AG04450 (cell line): ENCODE measurements at regions not wholly inside any gene's neighbourhood (a gene's known extent, or its start where the extent isn't known, plus 50 kb on each side); places are given as distances from the start of the nearest gene placed in this dataset.

Experiments used
- CTCF ChIA-PET: fragments of 300-600, 350-600 bp; formaldehyde crosslinking; extraction: SDS; loops from one replicate; lab custom pipeline; 2022; ENCODE audit warnings: antibody characterized with exemption, inconsistent platforms; lab: Charles Lee
- POLR2A ChIA-PET: fragments of 350-600 bp; formaldehyde crosslinking; extraction: SDS; loops from one replicate; lab custom pipeline; 2021; ENCODE audit warnings: antibody characterized with exemption, inconsistent platforms; lab: Yijun Ruan, JAX
- DNase-seq: peaks from one replicate; pipeline ENCODE4 v3.0.0-alpha.2; 2011; ENCODE audit warnings: low read depth, low spot score
- H3K27ac ChIP-seq: one replicate; pipeline ENCODE4 v1.5.1; 2012; ENCODE audit warnings: low read depth, low read length, control low read depth
- H3K27me3 ChIP-seq: one replicate; pipeline ENCODE4 v1.6.0; 2012; ENCODE audit warnings: low read length; ENCODE audit not compliant: control insufficient read depth, insufficient read depth
- H3K4me3 ChIP-seq: 2 replicates; pipeline ENCODE4 v1.5.1; 2011; ENCODE audit warnings: mild to moderate bottlenecking, low read depth, low read length, control low read depth
- H3K9me3 ChIP-seq: 2 replicates; pipeline ENCODE4 v1.5.1; 2012; ENCODE audit warnings: low read length; ENCODE audit not compliant: control insufficient read depth, insufficient read depth
- TF ChIP-seq, protein P1 (sequence below): IDR thresholded peaks from 2 replicates; pipeline ENCODE4 v1.5.1; 2011; ENCODE audit warnings: low read depth, low read length, control low read depth, inconsistent platforms

DNA sequence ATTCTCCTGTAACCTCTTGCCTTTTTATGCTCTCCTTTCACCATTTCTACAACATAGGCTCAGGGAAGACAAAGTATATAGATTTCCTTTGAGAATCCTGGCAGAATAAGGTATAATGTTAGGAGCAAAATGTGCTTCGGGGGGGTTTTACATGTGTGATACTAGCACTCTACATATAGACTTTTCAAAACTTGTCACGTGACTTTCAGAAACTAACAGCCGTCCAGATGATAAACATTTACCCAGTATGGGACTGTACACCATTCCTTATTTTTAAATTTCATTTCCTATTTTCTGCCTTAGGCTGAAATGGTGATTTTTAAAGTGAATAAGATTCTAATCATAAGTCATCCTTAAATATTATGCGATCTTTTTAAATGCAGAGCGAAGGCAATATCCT is 420.4 kb upstream of the PITX2 start:
- no peaks in the 10 kb centered on the region for H3K27me3 ChIP-seq
- H3K27ac ChIP-seq = no peak overlapping the region
- no peak for DNase-seq
- no peak overlapping the region for H3K4me3 ChIP-seq
- TF ChIP-seq, protein P1, sequence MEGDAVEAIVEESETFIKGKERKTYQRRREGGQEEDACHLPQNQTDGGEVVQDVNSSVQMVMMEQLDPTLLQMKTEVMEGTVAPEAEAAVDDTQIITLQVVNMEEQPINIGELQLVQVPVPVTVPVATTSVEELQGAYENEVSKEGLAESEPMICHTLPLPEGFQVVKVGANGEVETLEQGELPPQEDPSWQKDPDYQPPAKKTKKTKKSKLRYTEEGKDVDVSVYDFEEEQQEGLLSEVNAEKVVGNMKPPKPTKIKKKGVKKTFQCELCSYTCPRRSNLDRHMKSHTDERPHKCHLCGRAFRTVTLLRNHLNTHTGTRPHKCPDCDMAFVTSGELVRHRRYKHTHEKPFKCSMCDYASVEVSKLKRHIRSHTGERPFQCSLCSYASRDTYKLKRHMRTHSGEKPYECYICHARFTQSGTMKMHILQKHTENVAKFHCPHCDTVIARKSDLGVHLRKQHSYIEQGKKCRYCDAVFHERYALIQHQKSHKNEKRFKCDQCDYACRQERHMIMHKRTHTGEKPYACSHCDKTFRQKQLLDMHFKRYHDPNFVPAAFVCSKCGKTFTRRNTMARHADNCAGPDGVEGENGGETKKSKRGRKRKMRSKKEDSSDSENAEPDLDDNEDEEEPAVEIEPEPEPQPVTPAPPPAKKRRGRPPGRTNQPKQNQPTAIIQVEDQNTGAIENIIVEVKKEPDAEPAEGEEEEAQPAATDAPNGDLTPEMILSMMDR = no peak
- CTCF ChIA-PET = no interaction called here
- POLR2A ChIA-PET = no interaction called here
- H3K9me3 ChIP-seq = no peaks in the 10 kb centered on the region

DNA sequence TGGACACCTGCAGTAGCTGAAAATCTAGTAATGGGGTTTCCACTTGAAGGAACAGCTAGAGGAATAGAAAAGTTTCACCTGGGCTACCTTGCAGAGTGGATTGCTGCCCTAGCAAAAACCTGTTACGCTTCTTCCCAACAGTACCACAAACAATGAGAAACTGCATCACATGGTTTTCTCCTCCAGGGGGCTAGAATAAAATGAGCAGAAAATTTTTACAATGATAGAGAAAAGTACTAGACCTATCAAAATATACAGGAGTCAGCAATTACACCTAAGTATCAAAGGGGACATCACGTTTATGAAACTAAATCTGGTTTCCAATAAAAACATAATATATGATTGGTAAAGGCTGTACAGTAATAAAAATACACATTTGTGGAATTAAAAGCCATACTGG is 423.1 kb upstream of the PITX2 start:
- ChIA-PET POLR2A (no interaction called here), CTCF (no interaction called here)
- no peak overlapping the region for H3K4me3 ChIP-seq
- no peak overlapping the region for H3K27ac ChIP-seq
- TF ChIP-seq, protein P1 = no peak
- no peaks in the 10 kb centered on the region for H3K9me3 ChIP-seq
- DNase-seq = no peak
- H3K27me3 ChIP-seq = no peaks in the 10 kb centered on the region

DNA sequence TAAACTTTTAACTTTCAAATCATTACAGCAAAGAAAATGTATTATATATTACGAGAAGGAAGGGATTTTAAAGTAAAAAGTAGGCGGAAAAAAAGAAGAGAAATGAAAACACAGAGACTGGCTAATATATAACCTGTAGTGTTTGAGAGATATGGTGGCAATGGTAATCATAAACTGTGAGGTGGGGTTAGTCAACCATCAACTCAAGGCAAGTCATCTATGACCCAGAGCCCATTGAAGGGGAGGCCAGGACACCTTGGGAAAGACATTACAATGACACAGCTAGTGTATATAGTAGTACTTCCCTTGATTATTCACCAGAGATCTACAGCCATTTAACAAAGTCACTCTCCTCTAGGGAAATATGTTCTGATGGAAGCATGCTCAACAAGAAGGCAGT is 423.9 kb upstream of the PITX2 start:
- no peak overlapping the region for H3K27ac ChIP-seq
- CTCF ChIA-PET = no interaction called here
- POLR2A ChIA-PET = no interaction called here
- TF ChIP-seq, protein P1 = no peak
- no peaks in the 10 kb centered on the region for H3K27me3 ChIP-seq
- no peak overlapping the region for H3K4me3 ChIP-seq
- H3K9me3 ChIP-seq = no peaks in the 10 kb centered on the region
- no peak for DNase-seq

DNA sequence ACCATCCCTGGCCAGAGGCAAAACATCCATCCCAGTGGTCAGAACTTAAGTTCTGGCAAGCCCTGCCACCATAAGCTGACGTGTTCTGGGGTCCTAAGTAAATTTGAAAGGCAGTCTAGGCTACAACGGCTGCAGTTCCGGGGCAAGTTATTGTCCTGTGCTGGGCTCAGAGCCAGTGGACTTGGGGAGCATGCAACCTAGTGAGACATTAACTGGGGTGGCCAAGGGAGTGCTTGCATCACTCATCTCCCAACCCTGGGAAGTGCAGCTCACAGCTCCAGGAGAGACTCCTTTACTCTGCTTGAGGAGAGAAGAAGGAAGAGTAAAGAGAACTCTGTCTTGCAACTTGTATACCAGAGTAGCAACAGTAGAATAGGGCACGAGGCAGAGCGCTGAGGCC is 425.4 kb upstream of the PITX2 start:
- ChIA-PET POLR2A (no interaction called here), CTCF (no interaction called here)
- DNase-seq = no peak
- TF ChIP-seq, protein P1 = no peak
- no peak overlapping the region for H3K4me3 ChIP-seq
- no peaks in the 10 kb centered on the region for H3K27me3 ChIP-seq
- no peak overlapping the region for H3K27ac ChIP-seq
- H3K9me3 ChIP-seq = no peaks in the 10 kb centered on the region

DNA sequence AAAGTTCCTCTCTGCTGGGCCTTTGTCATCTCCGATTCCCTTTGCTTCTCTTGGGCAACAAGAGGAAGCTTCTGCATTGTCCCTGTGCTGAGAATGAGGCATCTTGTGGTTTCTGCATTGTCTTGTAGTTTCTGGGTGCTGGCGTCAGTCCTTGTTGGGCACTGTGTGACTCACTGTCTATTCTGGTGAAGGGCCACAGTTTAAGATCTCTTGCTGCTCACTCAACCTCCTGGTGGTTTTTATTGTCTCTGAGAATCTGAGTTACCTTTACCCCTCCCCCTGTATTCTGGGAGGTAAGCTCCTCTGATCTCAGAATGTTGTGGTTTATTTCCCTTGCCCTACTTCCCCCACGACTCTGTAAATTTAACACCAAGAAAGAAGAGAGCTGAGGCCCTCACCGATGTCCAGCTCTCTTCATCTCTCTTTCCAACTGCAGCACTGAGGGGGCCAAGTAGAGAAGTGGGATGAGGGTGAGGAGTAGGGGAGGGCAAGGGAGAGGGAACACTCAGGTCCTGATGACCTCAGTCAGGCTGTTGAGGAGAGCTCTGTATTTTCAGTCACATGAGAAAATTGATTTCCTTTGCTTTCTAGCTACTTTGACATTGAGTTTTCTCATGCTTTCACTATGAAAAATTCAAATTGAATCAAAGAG is 441.6 kb upstream of the PITX2 start:
- POLR2A ChIA-PET = no interaction called here
- DNase-seq = no peak
- CTCF ChIA-PET = no interaction called here
- no peak overlapping the region for H3K27ac ChIP-seq
- TF ChIP-seq, protein P1 = no peak
- H3K27me3 ChIP-seq = no peaks in the 10 kb centered on the region
- no peak overlapping the region for H3K4me3 ChIP-seq
- no peaks in the 10 kb centered on the region for H3K9me3 ChIP-seq
